GM19238 (cell line): ENCODE measurements at regions not wholly inside any gene's neighbourhood (a gene's known extent, or its start where the extent isn't known, plus 50 kb on each side); places are given as distances from the start of the nearest gene placed in this dataset.

Source experiments
- DNase-seq: peaks from one replicate; pipeline ENCODE4 v3.0.0; 2011; ENCODE audit warnings: low spot score; ENCODE audit not compliant: insufficient read length

GRCh38 chr12:58774731-58775130, 145.6 kb downstream of the LRIG3 start:
- DNase-seq, result no peak

GRCh38 chr12:58775396-58775795, 144.9 kb downstream of the LRIG3 start:
- no peak for DNase-seq

GRCh38 chr12:58776144-58776543, 144.2 kb downstream of the LRIG3 start:
- no peak for DNase-seq

GRCh38 chr12:58777815-58778214, 142.5 kb downstream of the LRIG3 start:
- no peak for DNase-seq

GRCh38 chr12:58781609-58782008, 138.7 kb downstream of the LRIG3 start:
- no peak for DNase-seq

GRCh38 chr12:58787021-58787760, 133.1 kb downstream of the LRIG3 start:
- no peak for DNase-seq

- no peak for DNase-seq
These were observed 125.4 kb downstream of the LRIG3 start for GRCh38 chr12:58794859-58795258.

- no peak for DNase-seq
These were observed 124.5 kb downstream of the LRIG3 start for GRCh38 chr12:58795825-58796224.

GRCh38 chr12:58801986-58802385, 118.3 kb downstream of the LRIG3 start:
- no peak for DNase-seq

GRCh38 chr12:58803908-58804307, 116.4 kb downstream of the LRIG3 start:
- DNase-seq, result no peak

- no peak for DNase-seq
These were observed 115.6 kb downstream of the LRIG3 start for GRCh38 chr12:58804749-58805148.

GRCh38 chr12:58809064-58809607, 111.2 kb downstream of the LRIG3 start:
- DNase-seq, result no peak

- DNase-seq, result no peak
These were observed 109.0 kb downstream of the LRIG3 start for GRCh38 chr12:58811346-58811745.

GRCh38 chr12:58812214-58812613, 108.1 kb downstream of the LRIG3 start:
- no peak for DNase-seq

GRCh38 chr12:58814036-58814435, 106.3 kb downstream of the LRIG3 start:
- no peak for DNase-seq

- no peak for DNase-seq
These were observed 105.1 kb downstream of the LRIG3 start for GRCh38 chr12:58815235-58815634.

- no peak for DNase-seq
These were observed 101.8 kb downstream of the LRIG3 start for GRCh38 chr12:58818546-58818945.

GRCh38 chr12:58819345-58819744, 101.0 kb downstream of the LRIG3 start:
- DNase-seq, result no peak

- DNase-seq, result no peak
These were observed 100.3 kb downstream of the LRIG3 start for GRCh38 chr12:58819985-58820384.
